Posterior vena cava (tissue), 2 donors: ENCODE measurements at regions not wholly inside any gene's neighbourhood (a gene's known extent, or its start where the extent isn't known, plus 50 kb on each side); places are given as distances from the start of the nearest gene placed in this dataset.
"Not testable (repeated sequence)": the region's sequence is repeated elsewhere in the genome, so short reads cannot be mapped to it uniquely, and the experiment has no call there.

ENCODE experiments used
- DNase-seq: peaks from one replicate; pipeline ENCODE4 v3.0.0-alpha.2; 2020; ENCODE audit warnings: low spot score
- intact Hi-C, 2 donors: fragments of 100-400 bp; cut with DNase I; formaldehyde crosslinking; loops; one replicate each; pipeline versions ENCODE4 v1.14.1 to v1.14.2; 2022 to 2023
- donor health status: DM: yes; HTN: yes; CAD: no.
- donor health status: DM: yes; HTN: yes; CAD: no.

GRCh38 chr9:617445-618085 lies 223.9 kb upstream of the DMRT1 start:
- no peak for DNase-seq
- intact Hi-C loops: loop anchor here in 1 of 2 donors (5.0 kb wide), 1 partner anchor 140 kb away; no protein-coding TSS in a partner anchor

GRCh38 chr9:618478-618877 lies 223.0 kb upstream of the DMRT1 start:
- intact Hi-C loops: loop anchor here in 1 of 2 donors (5.0 kb wide), 1 partner anchor 139 kb away; no protein-coding TSS in a partner anchor
- no peak for DNase-seq

GRCh38 chr9:621201-621855 lies 220.2 kb upstream of the DMRT1 start:
- intact Hi-C loops: loop anchor here in 1 of 2 donors (5.0 to 10.0 kb wide), 2 partner anchors 63 to 1306 kb away; no protein-coding TSS in a partner anchor

GRCh38 chr9:624935-625500 lies 216.5 kb upstream of the DMRT1 start:
- intact Hi-C loops: loop anchor here (5.0 to 10.0 kb wide), 3 partner anchors 57 to 1302 kb away; no protein-coding TSS in a partner anchor
- no peak for DNase-seq

More at GRCh38 chr9:621201-621855, 220.2 kb upstream of the DMRT1 start:
- DNase-seq: no peak

GRCh38 chr9:625613-626012 lies 215.9 kb upstream of the DMRT1 start:
- intact Hi-C loops: loop anchor here (5.0 to 10.0 kb wide), 2 partner anchors 57 to 59 kb away; no protein-coding TSS in a partner anchor
- no peak for DNase-seq

GRCh38 chr9:626114-626513 lies 215.4 kb upstream of the DMRT1 start:
- DNase-seq: not testable (repeated sequence)
- intact Hi-C loops: loop anchor here (5.0 to 10.0 kb wide), 2 partner anchors 56 to 59 kb away; no protein-coding TSS in a partner anchor

- intact Hi-C loops: loop anchor here (5.0 to 10.0 kb wide), 2 partner anchors 56 to 58 kb away; no protein-coding TSS in a partner anchor
Observed at GRCh38 chr9:626596-626995, 214.9 kb upstream of the DMRT1 start.

GRCh38 chr9:627336-627970 lies 214.0 kb upstream of the DMRT1 start:
- intact Hi-C loops: loop anchor here (5.0 to 10.0 kb wide), 2 partner anchors 55 to 57 kb away; no protein-coding TSS in a partner anchor

More at GRCh38 chr9:626596-626995, 214.9 kb upstream of the DMRT1 start:
- DNase-seq: no peak

GRCh38 chr9:629146-629545 lies 212.4 kb upstream of the DMRT1 start:
- intact Hi-C loops: loop anchor here (5.0 to 10.0 kb wide), 2 partner anchors 53 to 56 kb away; no protein-coding TSS in a partner anchor
- DNase-seq: no peak

More at GRCh38 chr9:627336-627970, 214.0 kb upstream of the DMRT1 start:
- no peak for DNase-seq

GRCh38 chr9:630817-631216 lies 210.7 kb upstream of the DMRT1 start:
- no peak for DNase-seq
- intact Hi-C loops: no loop called here

GRCh38 chr9:631596-631995 lies 209.9 kb upstream of the DMRT1 start:
- DNase-seq: no peak
- intact Hi-C loops: no loop called here

GRCh38 chr9:633461-633860 lies 208.0 kb upstream of the DMRT1 start:
- DNase-seq: no peak
- intact Hi-C loops: no loop called here

GRCh38 chr9:636931-637591 lies 204.4 kb upstream of the DMRT1 start:
- DNase-seq: no peak
- intact Hi-C loops: no loop called here

- DNase-seq: no peak
- intact Hi-C loops: no loop called here
Observed at GRCh38 chr9:638152-638551, 203.3 kb upstream of the DMRT1 start.

- intact Hi-C loops: no loop called here
- DNase-seq: no peak
Observed at GRCh38 chr9:642014-642413, 199.5 kb upstream of the DMRT1 start.

- no peak for DNase-seq
- intact Hi-C loops: no loop called here
Observed at GRCh38 chr9:643966-644365, 197.5 kb upstream of the DMRT1 start.

GRCh38 chr9:647522-647921 lies 194.0 kb upstream of the DMRT1 start:
- no peak for DNase-seq
- intact Hi-C loops: no loop called here

- DNase-seq: no peak
- intact Hi-C loops: no loop called here
Observed at GRCh38 chr9:649128-650074, 192.1 kb upstream of the DMRT1 start.
